Fibroblast of pulmonary artery (primary cell): ENCODE measurements at regions not wholly inside any gene's neighbourhood (a gene's known extent, or its start where the extent isn't known, plus 50 kb on each side); places are given as distances from the start of the nearest gene placed in this dataset.

Experiments
- DNase-seq: peaks from one replicate; pipeline ENCODE4 v3.0.0-alpha.2; 2010; ENCODE audit warnings: low read depth
- H3K4me3 ChIP-seq: replicated peaks from 2 replicates; pipeline ENCODE4 v1.5.1; 2011; ENCODE audit warnings: low read depth, mild to moderate bottlenecking, control low read depth, low read length, moderate library complexity
- CTCF ChIP-seq: IDR thresholded peaks from 2 replicates; pipeline ENCODE4 v1.5.1; 2011; ENCODE audit warnings: mild to moderate bottlenecking, control low read depth, low read length, inconsistent platforms; ENCODE audit errors: missing control alignments

GRCh38 chr5:68953231-68953874 lies 140.5 kb upstream of the SLC30A5 start:
- no peak overlapping the region for H3K4me3 ChIP-seq
- TF ChIP-seq CTCF: no peak
- DNase-seq: no peak

- DNase-seq: peak; percentile 48
- TF ChIP-seq CTCF: no peak
- H3K4me3 ChIP-seq: no peak overlapping the region
These were observed 139.8 kb upstream of the SLC30A5 start for GRCh38 chr5:68953875-68954617.

GRCh38 chr5:68954618-68954910 lies 139.2 kb upstream of the SLC30A5 start:
- DNase-seq: no peak
- TF ChIP-seq CTCF: no peak
- no peak overlapping the region for H3K4me3 ChIP-seq

GRCh38 chr5:68957591-68957990 lies 136.2 kb upstream of the SLC30A5 start:
- no peak for DNase-seq
- no peak overlapping the region for H3K4me3 ChIP-seq
- no peak for TF ChIP-seq CTCF

GRCh38 chr5:68958428-68958827 lies 135.4 kb upstream of the SLC30A5 start:
- TF ChIP-seq CTCF: no peak
- DNase-seq: no peak
- no peak overlapping the region for H3K4me3 ChIP-seq

GRCh38 chr5:68960456-68960855 lies 133.4 kb upstream of the SLC30A5 start:
- TF ChIP-seq CTCF: no peak
- DNase-seq: no peak
- H3K4me3 ChIP-seq: no peak overlapping the region

GRCh38 chr5:68960961-68961360 lies 132.9 kb upstream of the SLC30A5 start:
- no peak for DNase-seq

More at GRCh38 chr5:68960961-68961360, 132.9 kb upstream of the SLC30A5 start:
- TF ChIP-seq CTCF: no peak
- H3K4me3 ChIP-seq: no peak overlapping the region
